NCI-H2196 treated with DMSO at 0.1 percent for 48 hours (cell line): ENCODE measurements at regions not wholly inside any gene's neighbourhood (a gene's known extent, or its start where the extent isn't known, plus 50 kb on each side); places are given as distances from the start of the nearest gene placed in this dataset.

Source experiments
- DNase-seq: peaks from one replicate; lab custom pipeline; 2025; ENCODE audit not compliant: unreplicated experiment; lab: John Stamatoyannopoulos, UW

DNA sequence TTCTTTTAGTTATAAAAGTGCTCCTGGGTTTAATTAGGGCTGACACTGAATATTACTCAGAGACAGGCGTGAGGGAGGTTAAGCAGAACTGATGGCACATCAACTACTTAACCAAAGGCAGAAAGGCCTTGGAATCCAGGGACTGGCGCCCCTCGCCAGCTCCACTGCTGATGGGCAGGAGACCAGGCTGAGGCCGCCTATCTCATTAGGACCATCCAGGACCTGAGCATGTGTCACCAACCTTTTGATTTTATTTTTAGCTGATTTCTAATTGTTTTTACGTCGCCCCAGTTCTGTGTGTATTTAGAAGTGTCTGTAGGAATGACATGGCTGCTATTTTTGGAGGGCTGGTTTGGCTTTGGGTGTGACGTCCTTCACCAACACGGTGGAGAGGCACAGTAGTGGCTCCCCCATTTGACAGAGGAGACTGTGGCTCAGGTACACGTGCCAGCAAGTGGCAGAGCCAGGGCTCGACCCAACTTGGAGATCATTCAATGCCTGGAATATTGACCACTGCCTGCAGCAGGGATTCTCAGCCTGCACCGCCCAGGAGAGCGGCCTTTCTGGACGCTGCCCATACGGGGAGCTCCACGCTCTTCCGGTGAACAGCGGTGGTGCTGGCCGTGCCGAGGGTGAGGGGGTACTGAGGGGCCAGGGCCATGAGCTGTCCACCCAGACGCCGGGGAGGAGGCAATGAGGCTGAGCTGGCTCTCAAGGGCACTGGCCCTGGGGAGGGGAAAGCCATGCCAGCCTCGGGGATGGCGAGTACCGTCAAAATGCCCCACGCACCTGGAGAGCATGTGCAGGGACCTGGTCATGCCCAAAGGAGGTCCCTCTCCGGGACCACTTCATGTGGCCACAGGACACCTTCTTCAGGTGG, 205.7 kb downstream of the ASB1 start:
- DNase-seq = no peak

DNA sequence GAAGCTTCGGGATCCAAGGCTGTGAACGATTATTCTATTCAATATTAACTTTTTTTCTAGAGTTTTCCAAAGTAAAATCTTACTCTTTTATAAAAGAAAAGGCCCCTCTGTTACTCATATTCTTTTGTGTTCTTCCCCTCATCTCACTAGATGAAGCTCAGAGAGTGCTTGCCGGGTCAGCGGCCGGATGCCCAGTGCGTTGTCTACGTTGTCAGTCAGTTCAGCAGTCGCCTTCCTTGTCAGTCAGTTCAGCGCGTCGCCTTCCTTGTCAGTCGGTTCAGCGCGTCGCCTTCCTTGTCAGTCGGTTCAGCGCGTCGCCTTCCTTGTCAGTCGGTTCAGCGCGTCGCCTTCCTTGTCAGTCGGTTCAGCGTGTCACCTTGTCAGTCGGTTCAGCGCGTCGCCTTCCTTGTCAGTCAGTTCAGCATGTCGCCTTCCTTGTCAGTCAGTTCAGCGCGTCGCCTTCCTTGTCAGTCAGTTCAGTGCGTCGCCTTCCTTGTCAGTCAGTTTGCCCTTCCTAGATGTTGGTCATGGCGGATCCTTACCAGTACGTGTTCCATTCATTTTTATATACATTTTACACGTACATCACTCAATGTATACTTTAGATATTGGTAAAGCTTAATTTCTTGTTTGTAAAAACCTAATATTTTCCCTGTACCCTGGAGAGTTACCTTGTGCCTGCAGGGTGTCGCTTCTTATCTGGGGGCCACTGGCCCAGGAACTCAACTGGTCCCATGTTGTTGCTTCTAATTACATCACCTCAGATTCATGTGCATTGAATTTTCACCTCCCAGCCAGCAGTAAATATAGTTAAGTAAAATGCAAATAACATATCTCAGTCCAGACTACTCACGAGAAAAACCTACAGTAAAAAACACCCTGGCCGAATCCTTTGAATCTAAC, 206.9 kb downstream of the ASB1 start:
- DNase-seq = no peak

DNA sequence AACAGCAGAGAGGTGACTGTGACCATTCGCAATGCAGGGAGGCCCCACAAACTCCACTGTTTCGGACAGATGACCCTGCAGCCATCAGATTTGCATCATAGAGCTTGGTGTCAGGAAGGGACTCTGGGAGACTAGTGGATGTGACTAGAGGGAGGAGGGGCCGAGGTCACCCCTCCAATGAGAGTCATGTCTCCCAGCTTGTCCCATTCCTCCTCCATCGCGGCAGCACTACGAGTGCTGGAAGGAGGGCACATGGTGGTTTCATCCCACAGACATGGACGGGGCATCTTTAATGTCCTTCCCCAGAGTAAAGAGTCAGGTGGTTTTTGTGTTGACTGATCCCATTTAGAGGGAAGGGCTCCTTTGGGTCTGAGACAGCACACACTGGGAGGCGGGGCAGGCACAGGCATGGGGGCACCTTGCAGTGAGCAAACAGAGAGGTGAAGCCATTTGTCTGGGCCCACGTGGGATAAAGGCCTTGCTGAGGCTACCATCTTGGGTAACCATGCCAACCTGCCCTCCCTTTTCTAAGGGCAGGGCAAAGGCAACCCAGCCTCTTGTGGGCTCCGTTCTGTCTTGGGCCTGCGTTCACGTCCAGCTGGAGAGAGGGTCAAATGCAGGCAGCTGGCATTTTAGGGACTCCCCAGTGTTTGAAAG, 208.1 kb downstream of the ASB1 start:
- no peak for DNase-seq

DNA sequence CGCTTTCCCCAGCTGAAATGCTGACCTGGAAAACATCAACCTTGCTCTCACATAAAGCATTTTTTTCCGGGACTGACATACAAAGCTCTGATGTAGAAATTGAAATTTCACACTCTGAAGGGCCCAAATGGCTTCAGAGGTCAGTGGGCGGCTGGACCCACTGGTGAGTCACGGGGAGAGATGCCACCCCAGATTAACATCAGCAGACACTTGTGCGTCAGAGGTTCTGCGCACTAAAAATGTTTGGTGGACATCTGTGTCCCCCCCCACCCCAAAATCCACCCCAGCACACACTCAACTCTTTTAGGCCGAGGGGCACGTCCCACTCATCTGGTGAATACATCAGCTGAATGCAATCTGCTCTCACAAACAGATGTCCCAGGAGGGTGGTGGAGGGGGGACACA, 208.9 kb downstream of the ASB1 start:
- no peak for DNase-seq

DNA sequence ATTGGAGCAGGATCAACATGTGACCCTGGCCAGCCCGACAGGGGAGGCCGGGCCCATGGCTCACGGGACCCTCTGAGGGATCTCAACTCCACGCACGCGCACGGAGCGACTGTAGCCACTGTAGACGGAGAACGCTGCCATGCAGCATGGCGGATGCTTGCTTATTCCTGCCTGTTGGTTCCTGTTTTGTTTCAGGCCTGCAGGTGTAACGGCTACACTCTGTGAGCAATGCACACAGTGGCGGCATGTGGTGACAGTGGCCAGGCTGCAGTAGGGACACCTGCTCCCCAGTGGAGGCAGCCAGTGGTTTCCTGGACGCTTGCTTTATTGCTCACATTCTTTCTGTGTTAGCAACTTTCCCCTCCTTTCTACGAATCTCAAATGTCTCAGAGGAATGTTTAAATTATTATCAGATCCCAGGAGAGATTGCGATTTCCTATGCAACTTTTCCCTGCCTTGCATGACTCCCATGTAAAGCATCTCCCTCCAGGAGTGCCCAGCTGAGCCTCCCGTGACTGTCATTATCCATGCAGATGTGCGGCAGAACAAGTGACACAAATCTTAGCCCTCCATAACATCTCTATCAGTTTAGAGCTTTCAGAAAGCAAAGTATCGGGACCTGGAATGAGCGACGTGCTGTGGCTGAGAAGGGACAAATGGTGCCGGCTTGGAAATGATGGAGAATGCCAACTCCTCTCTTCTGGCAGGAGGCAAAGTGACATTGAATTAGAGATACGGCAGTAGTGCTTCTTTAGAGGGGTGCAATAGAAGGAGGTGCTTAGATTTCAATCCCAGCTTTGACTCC, 209.7 kb downstream of the ASB1 start:
- no peak for DNase-seq

DNA sequence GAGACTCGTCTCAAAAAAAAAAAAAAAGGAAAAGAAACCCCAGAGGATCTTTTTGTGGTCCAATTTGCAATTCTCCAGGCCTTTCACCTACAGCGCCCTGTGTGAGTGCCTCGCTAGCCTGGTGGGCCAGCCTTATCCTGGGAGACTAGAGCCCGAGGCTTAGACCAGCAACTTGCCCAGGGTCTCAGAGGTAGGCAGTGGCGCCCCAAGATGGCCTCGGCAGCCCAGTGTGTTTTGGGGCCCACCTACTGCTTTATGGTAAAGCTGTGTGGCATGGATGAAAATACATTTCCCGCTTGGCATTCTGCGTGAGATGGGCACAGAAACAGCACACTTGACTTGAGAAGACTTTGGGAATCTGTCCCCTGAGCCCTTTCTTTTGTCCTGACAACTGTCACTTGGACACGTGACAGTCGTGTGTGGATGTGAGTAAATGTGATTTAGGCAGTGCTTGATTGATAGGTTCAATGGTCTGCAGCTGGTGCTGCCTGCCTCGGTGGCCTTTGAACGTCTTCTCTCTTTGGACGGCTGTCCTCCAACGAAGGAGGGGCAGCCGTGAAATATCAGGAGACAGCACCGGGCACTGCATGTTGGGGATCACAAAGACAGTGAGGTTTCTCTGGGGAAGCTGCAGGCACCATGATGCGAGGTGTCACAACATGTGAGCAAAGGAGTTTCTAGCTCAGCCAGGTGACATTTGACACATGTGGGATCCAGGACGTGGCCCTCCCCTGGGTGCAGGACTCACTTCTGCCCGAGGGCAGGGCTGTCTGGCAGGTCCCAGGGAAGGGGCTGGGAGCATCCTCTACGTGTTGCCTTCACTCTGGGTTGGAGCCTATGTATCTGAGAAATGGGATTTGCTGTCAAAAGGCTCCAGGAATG, 209.5 kb upstream of the TWIST2 start:
- DNase-seq = no peak

DNA sequence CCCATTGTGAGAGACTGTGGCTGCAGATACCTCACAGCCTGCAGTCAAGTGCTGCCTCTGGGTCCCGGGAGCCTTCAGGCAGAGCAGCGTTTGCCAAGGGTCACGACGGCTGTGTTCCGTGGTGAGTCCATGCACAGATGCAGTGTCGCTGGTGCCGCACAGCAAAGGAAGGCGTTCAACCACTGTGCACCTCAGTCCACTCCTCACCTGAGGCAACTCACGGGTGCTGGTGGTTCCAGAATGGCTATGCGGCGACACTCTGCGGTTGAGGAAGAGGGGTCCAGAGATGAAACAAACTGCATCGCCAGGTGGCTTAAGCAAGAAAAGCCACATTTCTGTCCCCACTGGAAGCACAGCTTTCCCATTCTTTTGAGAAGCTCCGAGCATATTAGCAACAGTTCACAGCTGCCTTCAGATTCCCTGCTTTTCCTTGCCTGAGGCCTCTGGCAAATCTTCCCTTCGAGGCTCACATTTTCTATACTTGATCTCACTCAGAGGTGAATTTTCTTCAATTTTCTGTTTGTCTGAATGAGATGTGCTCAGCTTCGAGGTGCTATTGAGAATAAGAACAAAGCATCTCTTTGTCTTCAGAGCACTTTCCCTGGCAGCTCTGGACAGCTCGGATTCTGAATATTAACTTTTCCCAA, 208.8 kb upstream of the TWIST2 start:
- DNase-seq = no peak

DNA sequence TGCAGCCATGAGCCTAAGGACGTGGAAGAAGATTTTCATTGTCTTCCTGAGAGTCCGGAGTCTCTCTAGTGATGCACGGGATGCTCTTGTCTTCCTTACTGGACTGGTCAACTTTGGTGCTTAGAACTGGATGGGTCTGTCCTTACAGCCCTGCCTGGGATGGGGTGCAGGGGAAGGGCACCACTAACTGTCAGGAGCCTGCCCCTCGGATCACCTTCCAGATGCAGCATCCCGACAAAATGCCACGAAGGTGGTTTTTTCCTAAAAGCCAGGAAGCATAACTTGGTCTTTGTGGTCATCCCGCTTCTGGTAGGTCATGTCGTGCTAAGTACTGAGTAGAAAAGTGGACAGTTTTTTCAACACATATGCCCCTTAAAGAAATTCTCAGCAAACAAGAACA, 207.4 kb upstream of the TWIST2 start:
- DNase-seq = no peak

DNA sequence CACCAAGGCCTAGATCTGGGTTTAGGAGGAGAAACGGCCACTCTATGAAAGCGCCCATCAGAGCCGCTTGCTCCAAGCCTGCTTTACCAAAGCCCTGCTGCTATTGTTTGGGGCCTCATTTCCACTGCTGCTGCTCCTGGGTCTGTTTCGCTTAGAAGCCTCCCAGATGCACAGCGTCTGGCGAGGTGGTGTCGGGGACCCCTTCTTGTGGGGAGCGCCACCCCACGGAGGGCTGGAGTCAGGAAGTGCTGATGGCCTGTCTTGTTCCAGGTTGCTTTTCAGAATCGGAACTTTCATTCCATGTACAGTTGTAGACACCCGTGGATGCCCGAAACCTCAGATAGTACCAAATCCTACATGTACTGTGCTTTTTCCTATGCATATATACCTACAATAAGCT, 204.9 kb upstream of the TWIST2 start:
- no peak for DNase-seq

DNA sequence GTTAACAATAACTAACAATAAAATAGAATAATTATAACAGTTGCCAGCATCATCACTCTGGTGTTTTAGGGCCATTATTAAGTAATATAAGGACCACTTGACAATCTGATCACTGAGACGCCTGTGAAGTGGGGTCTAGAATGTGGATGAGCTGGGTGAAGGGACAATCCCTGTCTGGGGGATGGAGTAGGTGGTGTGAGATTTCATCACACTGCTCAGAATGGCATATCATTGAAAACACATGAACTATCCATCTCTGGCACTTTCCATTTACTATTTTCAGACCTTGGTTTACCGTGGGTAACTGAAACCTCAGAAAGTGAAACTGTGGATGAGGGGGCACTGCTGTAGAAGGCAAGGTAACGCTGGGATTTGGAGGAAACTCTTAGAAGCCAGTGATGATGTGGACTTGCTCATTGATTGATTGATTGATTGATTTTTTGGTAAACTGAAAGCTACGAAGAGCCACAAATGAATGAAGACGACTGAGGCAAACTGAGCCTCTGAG, 204.4 kb upstream of the TWIST2 start:
- DNase-seq = no peak

DNA sequence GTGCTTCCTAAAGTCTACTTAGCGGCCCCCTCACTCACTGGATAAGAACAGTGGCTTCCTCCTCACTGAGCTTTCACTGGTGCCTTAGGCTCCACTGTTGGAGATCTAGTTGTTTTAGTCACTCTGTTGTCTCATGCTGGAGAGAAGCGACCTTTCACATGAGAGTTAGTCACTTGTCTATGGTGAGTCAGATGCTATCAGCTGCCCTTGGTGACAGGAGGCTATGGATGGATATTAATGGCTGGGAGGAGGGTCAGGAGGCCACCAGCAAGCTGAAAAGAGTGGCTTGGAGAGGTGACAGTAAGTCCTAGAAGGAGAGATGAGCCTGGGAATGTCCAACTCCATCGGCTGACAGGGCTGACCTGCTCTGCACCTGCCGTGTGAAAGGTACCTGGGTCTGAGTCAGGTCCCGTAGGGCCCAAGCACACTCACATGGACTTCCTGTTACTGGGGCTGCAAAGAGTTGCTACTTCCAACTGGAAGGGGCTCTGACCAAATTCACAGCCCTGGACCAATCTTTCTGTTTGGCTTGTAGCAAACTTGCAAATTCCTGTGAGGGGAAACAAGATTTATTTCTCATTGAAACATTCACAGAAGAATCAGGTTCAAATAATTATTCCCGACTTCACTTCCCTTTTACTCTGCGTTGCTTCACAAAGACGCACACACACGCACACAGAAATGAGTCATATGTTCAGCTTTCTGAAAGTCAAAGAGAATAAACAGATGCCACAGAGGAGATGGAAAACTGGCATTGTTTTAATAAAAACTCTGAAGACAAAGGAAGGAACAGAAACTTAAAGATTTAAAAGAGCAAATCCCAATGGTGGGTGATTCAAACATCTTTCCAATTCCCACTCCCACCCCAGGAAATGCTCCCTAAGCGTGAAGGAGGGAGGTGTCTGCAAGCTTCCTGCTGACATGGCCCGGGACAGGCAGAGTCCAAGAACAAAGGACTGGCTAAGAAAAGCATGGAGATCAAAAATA, 203.5 kb upstream of the TWIST2 start:
- DNase-seq = no peak

DNA sequence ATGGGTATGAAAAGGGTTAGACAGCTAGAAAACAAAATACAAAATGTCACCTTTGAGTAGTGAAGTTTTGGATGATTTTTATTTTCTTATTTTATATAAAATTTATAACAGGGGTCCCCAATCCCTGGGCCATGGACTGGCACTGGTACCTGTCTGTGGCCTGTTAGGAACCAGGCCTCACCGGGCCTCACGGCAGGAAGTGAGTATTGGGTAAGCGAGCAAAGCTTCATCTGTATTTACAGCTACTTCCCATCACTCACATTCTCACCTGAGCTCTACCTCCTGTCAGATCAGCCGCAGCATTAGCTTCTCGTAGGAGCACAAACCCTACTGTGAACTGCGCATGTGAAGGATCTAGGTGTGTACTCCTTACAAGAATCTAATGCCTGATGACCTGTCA, 202.8 kb upstream of the TWIST2 start:
- DNase-seq = no peak

DNA sequence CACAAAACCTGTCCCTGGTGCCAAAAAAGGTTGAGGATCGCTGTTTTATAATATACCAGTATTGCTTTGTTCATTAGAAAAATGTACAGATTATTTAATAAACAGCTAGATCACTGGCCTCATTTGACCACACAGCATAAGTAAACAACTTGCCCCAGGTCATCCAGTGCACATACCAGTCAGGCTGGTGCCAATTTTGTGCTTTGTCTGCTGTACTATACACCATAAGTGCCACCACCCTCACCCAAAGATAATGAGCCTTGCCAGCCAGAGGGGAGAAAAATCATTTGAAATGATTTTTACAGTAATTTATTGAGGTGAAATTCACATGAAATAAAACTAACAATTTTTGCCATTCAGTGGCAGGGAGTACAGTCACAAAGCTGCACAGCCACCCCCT, 202.2 kb upstream of the TWIST2 start:
- DNase-seq = no peak

DNA sequence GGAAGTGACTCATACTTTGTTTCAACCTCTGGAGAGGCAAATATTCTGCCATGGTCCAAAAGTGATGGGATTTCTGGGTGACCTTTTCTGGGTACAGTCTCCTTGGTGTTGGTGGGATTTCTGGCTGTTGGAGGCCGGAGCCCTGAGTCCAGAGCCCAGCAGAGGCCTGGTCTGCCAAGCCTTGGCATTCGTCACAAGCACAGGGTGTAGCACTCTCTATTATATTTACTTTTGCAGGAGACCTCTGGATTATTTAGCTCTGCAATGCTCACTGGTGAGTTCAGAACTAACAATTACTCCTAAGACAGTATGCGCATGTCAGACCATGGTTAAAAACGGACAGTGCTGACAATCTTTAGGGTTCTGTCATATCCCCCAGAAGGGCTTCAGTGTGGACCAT, 201.6 kb upstream of the TWIST2 start:
- DNase-seq = no peak

DNA sequence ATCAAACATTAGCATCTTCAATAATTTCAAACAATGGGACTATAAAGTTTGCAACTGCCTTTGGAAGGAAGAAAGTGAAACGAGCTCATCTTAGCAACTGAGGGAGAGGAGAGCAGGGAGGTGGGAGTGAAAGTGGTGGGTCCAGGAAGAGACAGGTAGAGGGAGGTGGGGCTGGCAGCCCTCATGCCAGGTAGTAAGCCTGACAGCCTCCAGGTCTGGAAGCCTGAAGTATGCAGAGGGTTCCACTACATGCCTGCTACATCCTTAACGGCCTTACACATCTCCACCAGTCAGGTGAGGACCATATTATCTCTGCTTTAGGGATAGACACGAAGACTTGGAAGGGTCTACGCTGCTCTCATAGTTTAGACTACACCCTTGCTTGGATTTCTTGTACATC, 201.1 kb upstream of the TWIST2 start:
- no peak for DNase-seq

DNA sequence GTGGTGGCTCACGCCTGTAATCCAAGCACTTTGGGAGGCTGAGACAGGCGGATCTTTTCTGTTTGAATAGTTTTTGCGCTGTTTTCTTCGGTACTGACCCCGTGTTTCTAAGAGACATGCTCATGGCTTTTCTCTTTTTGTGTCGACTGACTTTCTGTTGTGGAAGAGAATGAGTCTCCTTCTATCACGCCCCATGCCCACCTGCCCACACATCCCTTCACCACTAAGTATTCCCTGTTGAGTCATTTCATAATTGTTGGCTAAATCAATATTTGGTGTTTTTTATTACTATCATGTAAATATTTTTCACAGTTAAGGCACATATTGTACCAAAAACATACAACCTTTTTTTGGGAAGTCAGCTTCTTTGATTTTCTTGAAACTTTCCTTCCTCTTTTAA, 198.8 kb upstream of the TWIST2 start:
- DNase-seq = no peak

DNA sequence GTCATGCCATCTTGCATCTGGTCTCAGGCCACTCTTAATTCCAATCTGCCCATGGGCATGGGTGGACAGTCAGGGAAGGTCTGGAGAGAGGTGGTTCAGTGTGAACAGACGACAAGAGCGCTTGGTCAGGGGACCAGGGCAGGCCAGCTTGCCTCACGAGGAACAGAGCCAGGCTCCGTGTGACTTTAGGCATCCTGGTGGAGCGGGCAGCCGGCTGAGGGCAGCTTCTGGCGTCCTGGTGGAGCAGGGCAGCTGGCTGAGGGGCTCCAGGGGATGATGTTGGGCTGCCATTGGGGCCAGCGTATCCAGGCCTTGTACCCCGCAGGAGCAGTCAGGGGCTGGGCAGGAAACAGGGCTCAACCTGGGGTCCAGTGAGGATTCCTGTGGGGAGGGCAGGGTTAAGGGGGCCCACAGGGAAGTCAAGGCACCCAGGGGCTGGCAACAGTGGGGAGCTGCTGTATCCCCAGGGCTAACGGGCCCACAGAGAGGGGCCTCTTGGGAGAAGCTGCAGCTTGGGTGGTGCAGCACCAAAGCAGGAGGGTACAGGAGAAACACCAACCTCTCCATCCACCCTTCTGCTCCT, 197.9 kb upstream of the TWIST2 start:
- no peak for DNase-seq

DNA sequence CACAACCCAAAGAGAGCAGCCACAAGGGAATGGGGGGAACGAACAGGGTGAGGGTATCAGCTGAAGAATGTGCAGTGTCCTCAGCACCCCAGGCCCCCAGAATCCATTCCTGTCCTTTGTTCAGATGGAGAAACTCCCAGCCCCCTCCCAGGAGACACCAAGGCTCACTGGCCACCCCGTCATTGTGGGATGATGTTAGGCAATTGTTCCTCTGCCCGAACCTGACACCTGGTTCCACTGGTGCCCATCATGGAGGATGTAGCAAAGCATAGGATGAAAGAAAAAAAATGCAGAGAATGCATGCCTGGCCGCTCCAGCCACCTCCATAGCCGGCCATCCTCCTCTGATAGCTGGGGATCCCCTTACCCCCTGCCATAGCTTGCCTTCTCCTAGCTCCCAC, 197.3 kb upstream of the TWIST2 start:
- DNase-seq = no peak
